ENCODE measurements at regions not wholly inside any gene's neighbourhood (a gene's known extent, or its start where the extent isn't known, plus 50 kb on each side); places are given as distances from the start of the nearest gene placed in this dataset.

GRCh38 chr4:124505211-124505610, 207.3 kb downstream of the ANKRD50 start:
- TF ChIP-seq, protein P1, sequence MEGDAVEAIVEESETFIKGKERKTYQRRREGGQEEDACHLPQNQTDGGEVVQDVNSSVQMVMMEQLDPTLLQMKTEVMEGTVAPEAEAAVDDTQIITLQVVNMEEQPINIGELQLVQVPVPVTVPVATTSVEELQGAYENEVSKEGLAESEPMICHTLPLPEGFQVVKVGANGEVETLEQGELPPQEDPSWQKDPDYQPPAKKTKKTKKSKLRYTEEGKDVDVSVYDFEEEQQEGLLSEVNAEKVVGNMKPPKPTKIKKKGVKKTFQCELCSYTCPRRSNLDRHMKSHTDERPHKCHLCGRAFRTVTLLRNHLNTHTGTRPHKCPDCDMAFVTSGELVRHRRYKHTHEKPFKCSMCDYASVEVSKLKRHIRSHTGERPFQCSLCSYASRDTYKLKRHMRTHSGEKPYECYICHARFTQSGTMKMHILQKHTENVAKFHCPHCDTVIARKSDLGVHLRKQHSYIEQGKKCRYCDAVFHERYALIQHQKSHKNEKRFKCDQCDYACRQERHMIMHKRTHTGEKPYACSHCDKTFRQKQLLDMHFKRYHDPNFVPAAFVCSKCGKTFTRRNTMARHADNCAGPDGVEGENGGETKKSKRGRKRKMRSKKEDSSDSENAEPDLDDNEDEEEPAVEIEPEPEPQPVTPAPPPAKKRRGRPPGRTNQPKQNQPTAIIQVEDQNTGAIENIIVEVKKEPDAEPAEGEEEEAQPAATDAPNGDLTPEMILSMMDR (IDR thresholded peaks at IDR 0.05; ENCODE audit: insufficient read depth, low read depth, low read length, missing control alignments), result no peak
- no peak overlapping the region for H3K4me3 ChIP-seq (ENCODE audit: low read depth, low read length)
- no peak for DNase-seq (ENCODE audit: low read depth)

DNA sequence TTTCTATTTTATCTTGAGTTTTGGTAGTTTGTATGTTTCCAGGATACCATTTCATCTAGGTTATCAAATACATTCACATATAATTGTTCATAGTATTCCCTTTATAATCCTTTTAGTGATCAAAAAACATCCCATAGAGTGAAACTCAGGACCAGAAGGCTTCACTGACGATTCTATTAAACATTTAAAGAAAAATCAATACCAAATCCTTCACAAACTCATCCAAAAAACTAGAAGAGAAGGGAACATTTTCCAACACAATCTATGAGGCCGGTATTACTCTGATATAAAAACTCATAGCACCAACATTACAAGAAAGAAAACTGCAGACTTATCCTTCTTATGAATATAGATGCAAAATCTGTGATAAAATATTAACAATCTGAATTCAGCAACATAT, 203.4 kb downstream of the ANKRD50 start:
- no peak overlapping the region for H3K4me3 ChIP-seq (ENCODE audit: low read depth, low read length)
- TF ChIP-seq, protein P1 (IDR thresholded peaks at IDR 0.05; ENCODE audit: insufficient read depth, low read depth, low read length, missing control alignments), result no peak
- no peak for DNase-seq (ENCODE audit: low read depth)

GRCh38 chr4:124514588-124514987, 197.9 kb downstream of the ANKRD50 start:
- no peak for DNase-seq (ENCODE audit: low read depth)
- no peak overlapping the region for H3K4me3 ChIP-seq (ENCODE audit: low read depth, low read length)
- TF ChIP-seq, protein P1 (IDR thresholded peaks at IDR 0.05; ENCODE audit: insufficient read depth, low read depth, low read length, missing control alignments), result no peak

DNA sequence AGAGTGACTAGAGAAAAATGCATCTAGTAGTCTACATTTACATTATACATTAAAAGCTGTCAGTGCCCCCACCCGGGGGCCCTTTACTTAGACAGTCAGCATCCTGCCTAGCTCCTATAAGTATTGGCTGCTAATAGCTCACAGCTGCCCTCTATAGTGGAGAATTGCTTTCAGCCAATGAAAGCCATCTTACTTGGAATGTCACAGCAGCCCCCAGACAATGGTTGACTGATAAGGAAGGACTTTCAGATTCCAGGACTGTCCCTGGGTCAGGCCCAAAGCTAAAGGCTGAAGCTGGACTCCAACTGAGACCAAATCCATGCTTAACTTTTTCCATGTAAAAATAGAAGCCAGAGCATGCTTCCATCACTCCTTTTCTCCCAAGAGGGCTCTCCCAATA, 196.9 kb downstream of the ANKRD50 start:
- DNase-seq (ENCODE audit: low read depth), result peak; percentile 1
- H3K4me3 ChIP-seq (ENCODE audit: low read depth, low read length), result no peak overlapping the region
- TF ChIP-seq, protein P1 (IDR thresholded peaks at IDR 0.05; ENCODE audit: insufficient read depth, low read depth, low read length, missing control alignments), result no peak

- TF ChIP-seq, protein P1 (IDR thresholded peaks at IDR 0.05; ENCODE audit: insufficient read depth, low read depth, low read length, missing control alignments), result no peak
- H3K4me3 ChIP-seq (ENCODE audit: low read depth, low read length), result no peak overlapping the region
- DNase-seq (ENCODE audit: low read depth), result no peak
Measured at GRCh38 chr4:124519196-124519595, 193.3 kb downstream of the ANKRD50 start.

DNA sequence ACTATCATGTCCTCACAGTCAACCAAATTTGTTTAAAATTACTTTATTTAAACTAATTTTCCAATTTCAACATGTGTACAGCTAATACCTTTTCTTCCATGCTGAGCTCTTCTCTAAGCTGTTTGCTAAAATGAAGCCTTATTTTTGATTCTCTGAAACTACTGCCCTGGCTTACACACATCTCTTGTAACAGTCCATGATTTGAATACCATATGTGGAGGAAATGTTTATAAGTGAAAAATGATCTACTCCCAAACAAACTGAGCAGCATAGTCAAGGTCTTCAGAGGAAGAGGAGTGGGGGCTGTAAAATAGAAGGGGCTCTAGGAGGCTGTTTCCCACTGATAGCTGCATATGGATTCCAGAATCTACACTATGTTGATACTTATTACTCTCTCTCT, 188.7 kb downstream of the ANKRD50 start:
- TF ChIP-seq, protein P1 (IDR thresholded peaks at IDR 0.05; ENCODE audit: insufficient read depth, low read depth, low read length, missing control alignments), result no peak
- DNase-seq (ENCODE audit: low read depth), result no peak
- no peak overlapping the region for H3K4me3 ChIP-seq (ENCODE audit: low read depth, low read length)

- H3K4me3 ChIP-seq (ENCODE audit: low read depth, low read length), result no peak overlapping the region
- TF ChIP-seq, protein P1 (IDR thresholded peaks at IDR 0.05; ENCODE audit: insufficient read depth, low read depth, low read length, missing control alignments), result no peak
- no peak for DNase-seq (ENCODE audit: low read depth)
Measured at GRCh38 chr4:124525524-124525923, 187.0 kb downstream of the ANKRD50 start.

Data from GM12865 (cell line).